ENCODE measurements at regions not wholly inside any gene's neighbourhood (a gene's known extent, or its start where the extent isn't known, plus 50 kb on each side); places are given as distances from the start of the nearest gene placed in this dataset.

GRCh38 chr4:46684041-46684440 lies 225.0 kb downstream of the COX7B2 start:
- H3K4me3 Mint-ChIP-seq (ENCODE audit: unreplicated experiment) = no peak overlapping the region
- no peak for TF ChIP-seq CTCF (IDR thresholded peaks at IDR 0.05)

GRCh38 chr4:46676364-46676763 lies 232.7 kb downstream of the COX7B2 start:
- TF ChIP-seq CTCF (IDR thresholded peaks at IDR 0.05) = no peak

More at GRCh38 chr4:46684041-46684440, 225.0 kb downstream of the COX7B2 start:
- DNase-seq (ENCODE audit: low spot score) = no peak
- Mint-ChIP-seq H3K4me1 (ENCODE audit: low read depth) (no peaks in the 10 kb centered on the region), H3K27ac (ENCODE audit: unreplicated experiment) (no peak overlapping the region), H3K9me3 (ENCODE audit: low read depth) (peaks cover 3% of the 10 kb centered on the region), H3K36me3 (ENCODE audit: low read depth) (no peaks in the 10 kb centered on the region), H3K27me3 (ENCODE audit: low read depth) (no peaks in the 10 kb centered on the region)

DNA sequence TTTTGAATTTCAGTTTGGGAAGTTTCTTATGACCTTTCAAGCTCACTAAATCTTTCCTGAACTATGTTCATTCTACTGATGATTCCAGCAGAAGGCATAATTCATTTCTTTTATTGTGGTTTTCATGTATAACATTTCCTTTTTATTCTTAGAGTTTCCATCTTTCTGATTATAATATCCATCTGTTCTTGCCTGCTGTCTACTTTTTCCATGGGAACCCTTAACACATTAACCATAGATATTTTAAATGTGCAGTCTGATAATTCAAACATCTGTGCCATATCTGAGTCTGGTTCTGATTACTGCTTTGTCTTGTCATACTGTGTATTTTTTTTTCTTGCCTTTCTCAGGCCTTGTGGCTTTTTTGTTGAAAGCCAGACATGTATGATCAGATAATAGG lies 234.7 kb downstream of the COX7B2 start:
- Mint-ChIP-seq H3K27ac (ENCODE audit: unreplicated experiment) (no peak overlapping the region), H3K4me1 (ENCODE audit: low read depth) (no peaks in the 10 kb centered on the region), H3K27me3 (ENCODE audit: low read depth) (no peaks in the 10 kb centered on the region), H3K9me3 (ENCODE audit: low read depth) (peaks cover 16% of the 10 kb centered on the region), H3K4me3 (ENCODE audit: unreplicated experiment) (no peak overlapping the region), H3K36me3 (ENCODE audit: low read depth) (no peaks in the 10 kb centered on the region)
- TF ChIP-seq CTCF (IDR thresholded peaks at IDR 0.05) = no peak
- DNase-seq (ENCODE audit: low spot score) = no peak

More at GRCh38 chr4:46676364-46676763, 232.7 kb downstream of the COX7B2 start:
- Mint-ChIP-seq H3K4me1 (ENCODE audit: low read depth) (no peaks in the 10 kb centered on the region), H3K36me3 (ENCODE audit: low read depth) (no peaks in the 10 kb centered on the region), H3K27me3 (ENCODE audit: low read depth) (no peaks in the 10 kb centered on the region), H3K4me3 (ENCODE audit: unreplicated experiment) (no peak overlapping the region), H3K27ac (ENCODE audit: unreplicated experiment) (no peak overlapping the region), H3K9me3 (ENCODE audit: low read depth) (peaks cover 16% of the 10 kb centered on the region)
- no peak for DNase-seq (ENCODE audit: low spot score)

DNA sequence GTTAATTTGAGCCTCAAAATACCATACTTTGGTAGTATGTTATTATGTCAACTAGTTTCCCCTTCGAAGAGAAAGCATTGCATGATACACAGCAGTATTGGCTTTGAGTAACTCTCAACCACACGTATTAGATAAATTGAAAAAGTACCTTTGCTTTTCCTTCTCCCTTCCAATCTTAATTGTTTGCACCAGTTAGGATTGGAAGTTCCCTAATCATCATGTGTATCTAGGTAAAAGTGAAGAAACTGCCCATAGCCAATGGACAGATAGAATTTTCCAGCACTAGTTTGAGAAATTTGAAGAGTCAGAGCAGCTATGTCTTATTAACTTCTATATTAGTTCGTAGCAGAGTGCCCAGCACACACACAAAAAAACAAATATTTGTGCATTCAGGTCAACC lies 241.3 kb downstream of the COX7B2 start:
- DNase-seq (ENCODE audit: low spot score) = no peak
- peaks cover 10% of the 10 kb centered on the region for H3K9me3 Mint-ChIP-seq (ENCODE audit: low read depth)
- H3K27me3 Mint-ChIP-seq (ENCODE audit: low read depth) = no peaks in the 10 kb centered on the region
- no peaks in the 10 kb centered on the region for H3K36me3 Mint-ChIP-seq (ENCODE audit: low read depth)
- no peak overlapping the region for H3K27ac Mint-ChIP-seq (ENCODE audit: unreplicated experiment)
- no peak overlapping the region for H3K4me3 Mint-ChIP-seq (ENCODE audit: unreplicated experiment)
- no peaks in the 10 kb centered on the region for H3K4me1 Mint-ChIP-seq (ENCODE audit: low read depth)
- no peak for TF ChIP-seq CTCF (IDR thresholded peaks at IDR 0.05)

- no peaks in the 10 kb centered on the region for H3K36me3 Mint-ChIP-seq (ENCODE audit: low read depth)
- no peak overlapping the region for H3K27ac Mint-ChIP-seq (ENCODE audit: unreplicated experiment)
- H3K9me3 Mint-ChIP-seq (ENCODE audit: low read depth) = no peaks in the 10 kb centered on the region
- DNase-seq (ENCODE audit: low spot score) = no peak
- no peak overlapping the region for H3K4me3 Mint-ChIP-seq (ENCODE audit: unreplicated experiment)
- TF ChIP-seq CTCF (IDR thresholded peaks at IDR 0.05) = no peak
- no peaks in the 10 kb centered on the region for H3K4me1 Mint-ChIP-seq (ENCODE audit: low read depth)
- H3K27me3 Mint-ChIP-seq (ENCODE audit: low read depth) = no peaks in the 10 kb centered on the region
These were observed 253.0 kb downstream of the COX7B2 start for GRCh38 chr4:46656071-46656470.
